MCF 10A (cell line): ENCODE measurements at regions not wholly inside any gene's neighbourhood (a gene's known extent, or its start where the extent isn't known, plus 50 kb on each side); places are given as distances from the start of the nearest gene placed in this dataset.

ENCODE experiments used
- BruUV-seq: library from RNA; stranded (reverse); fragments of 400-500 nt; replicated peaks from 2 replicates; lab custom pipeline; 2021; lab: Mats Ljungman, UMichigan
- CTCF ChIA-PET: fragments of 300-600 bp; sonication (Branson Sonifier 250); formaldehyde crosslinking; extraction: SDS; loops from one replicate; lab custom pipeline; 2021; ENCODE audit warnings: antibody characterized with exemption, inconsistent platforms; lab: Yijun Ruan, JAX
- POLR2A ChIA-PET: fragments of 300-600, 350-650 bp; sonication (Branson Sonifier 250); formaldehyde crosslinking; extraction: SDS; loops from one replicate; lab custom pipeline; 2020; ENCODE audit warnings: antibody characterized with exemption, inconsistent platforms; lab: Yijun Ruan, JAX
- DNase-seq: peaks from one replicate; pipeline ENCODE4 v3.0.0-alpha.2; 2018; ENCODE audit not compliant: unreplicated experiment
- H3K27ac Mint-ChIP-seq: one replicate; pipeline ENCODE4 v1.8.0; 2022; ENCODE audit warnings: mild to moderate bottlenecking, low read depth, mixed read lengths; ENCODE audit not compliant: unreplicated experiment
- H3K27me3 Mint-ChIP-seq: one replicate; pipeline ENCODE4 v1.8.0; 2022; ENCODE audit warnings: mixed read lengths; ENCODE audit not compliant: insufficient read depth, unreplicated experiment
- H3K36me3 Mint-ChIP-seq: one replicate; pipeline ENCODE4 v1.8.0; 2022; ENCODE audit warnings: mild to moderate bottlenecking, moderate library complexity, mixed read lengths; ENCODE audit not compliant: insufficient read depth, unreplicated experiment
- H3K4me1 Mint-ChIP-seq: one replicate; pipeline ENCODE4 v1.8.0; 2022; ENCODE audit warnings: mixed read lengths; ENCODE audit not compliant: insufficient read depth, unreplicated experiment
- H3K4me3 Mint-ChIP-seq: one replicate; pipeline ENCODE4 v1.8.0; 2022; ENCODE audit warnings: mild to moderate bottlenecking, moderate library complexity, mixed read lengths; ENCODE audit not compliant: unreplicated experiment
- H3K9me3 Mint-ChIP-seq: one replicate; pipeline ENCODE4 v1.8.0; 2022; ENCODE audit warnings: mixed read lengths; ENCODE audit not compliant: unreplicated experiment
- CTCF ChIP-seq: fragments of 200-600 bp; IDR thresholded peaks from one replicate; pipeline ENCODE4 v1.8.0; 2022; ENCODE audit warnings: antibody characterized with exemption, mild to moderate bottlenecking; ENCODE audit not compliant: unreplicated experiment
- intact Hi-C: fragments of 100-400 bp; cut with micrococcal nuclease; formaldehyde crosslinking; loops from 2 replicates; pipeline ENCODE4 v1.14.1; 2022

- DNase-seq = no peak
- Mint-ChIP-seq H3K4me1 (no peaks in the 10 kb centered on the region), H3K36me3 (peaks cover 7% of the 10 kb centered on the region), H3K27ac (no peak overlapping the region), H3K4me3 (no peak overlapping the region), H3K27me3 (no peaks in the 10 kb centered on the region), H3K9me3 (peaks cover 47% of the 10 kb centered on the region)
- TF ChIP-seq CTCF = no peak
- BruUV-seq = no TSS peak
- POLR2A ChIA-PET = no interaction called here
- intact Hi-C loops = no loop called here
- CTCF ChIA-PET = no interaction called here
Observed at GRCh38 chr16:6853565-6853964, 479.1 kb upstream of the RBFOX1 start.

DNA sequence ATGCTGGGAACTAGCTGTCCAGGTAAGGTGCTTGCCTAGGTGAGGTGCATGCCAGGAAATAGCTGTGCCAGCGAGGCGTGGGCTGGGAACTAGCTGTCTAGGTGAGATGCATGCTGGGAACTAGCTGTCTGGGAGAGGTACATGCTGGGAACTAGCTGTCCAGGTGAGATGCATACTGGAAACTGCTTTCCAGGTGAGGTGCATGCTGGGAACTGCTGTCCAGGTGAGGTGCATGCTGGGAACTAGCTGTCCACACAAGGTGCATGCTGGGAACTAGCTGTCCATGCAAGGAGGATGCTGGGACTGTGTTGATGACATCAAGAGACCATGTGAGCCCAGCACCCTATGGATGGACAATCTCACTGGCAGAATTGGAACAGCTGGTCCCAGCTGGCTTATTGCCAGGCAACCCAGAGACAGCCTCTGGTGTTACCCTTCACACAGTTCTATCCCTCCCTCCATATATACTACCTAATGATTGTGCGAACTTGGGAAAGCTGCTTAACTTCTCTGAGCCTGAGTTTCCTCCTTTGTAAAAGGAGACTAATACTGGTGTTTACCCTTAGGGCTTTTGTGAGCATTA is 479.9 kb upstream of the RBFOX1 start:
- ChIA-PET CTCF (no interaction called here), POLR2A (no interaction called here)
- Mint-ChIP-seq H3K27ac (no peak overlapping the region), H3K9me3 (peaks cover 53% of the 10 kb centered on the region), H3K36me3 (peaks cover 7% of the 10 kb centered on the region), H3K4me1 (no peaks in the 10 kb centered on the region), H3K4me3 (no peak overlapping the region), H3K27me3 (no peaks in the 10 kb centered on the region)
- TF ChIP-seq CTCF = no peak
- BruUV-seq = no TSS peak
- DNase-seq = no peak
- intact Hi-C loops = no loop called here

DNA sequence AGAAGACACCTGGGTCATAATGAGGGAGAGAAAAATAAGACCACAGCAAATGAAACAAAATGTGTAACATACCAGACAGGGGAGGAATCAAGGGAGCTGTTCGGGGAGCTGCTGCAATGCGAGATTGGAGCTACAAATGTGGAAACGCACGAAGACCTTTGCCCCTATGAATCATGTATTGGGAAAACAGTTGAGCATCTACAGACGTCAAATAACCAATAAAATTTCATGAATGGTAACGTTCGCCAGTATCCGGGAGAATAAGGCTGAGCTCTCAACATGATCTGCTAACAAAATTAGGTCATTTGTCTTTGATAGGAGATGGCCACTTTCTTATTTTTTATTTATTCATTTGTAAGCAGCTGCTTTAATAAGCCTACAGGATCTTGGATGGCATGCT is 486.2 kb upstream of the RBFOX1 start:
- no peak for DNase-seq
- BruUV-seq = no TSS peak
- peaks cover 57% of the 10 kb centered on the region for H3K9me3 Mint-ChIP-seq
- ChIA-PET CTCF (interaction anchor here (1.1 kb wide), 1 partner anchor 11 kb away, joined by 3 read pairs; no protein-coding TSS in a partner anchor), POLR2A (no interaction called here)
- H3K36me3 Mint-ChIP-seq = no peaks in the 10 kb centered on the region
- H3K4me3 Mint-ChIP-seq = no peak overlapping the region
- H3K4me1 Mint-ChIP-seq = no peaks in the 10 kb centered on the region
- no peak for TF ChIP-seq CTCF
- intact Hi-C loops = no loop called here
- H3K27ac Mint-ChIP-seq = no peak overlapping the region
- no peaks in the 10 kb centered on the region for H3K27me3 Mint-ChIP-seq

GRCh38 chr16:6841392-6841791 is 491.3 kb upstream of the RBFOX1 start:
- BruUV-seq = no TSS peak
- no peaks in the 10 kb centered on the region for H3K36me3 Mint-ChIP-seq
- no peak for TF ChIP-seq CTCF
- intact Hi-C loops = no loop called here
- peaks cover 28% of the 10 kb centered on the region for H3K9me3 Mint-ChIP-seq
- no peaks in the 10 kb centered on the region for H3K27me3 Mint-ChIP-seq
- no peaks in the 10 kb centered on the region for H3K4me1 Mint-ChIP-seq
- CTCF ChIA-PET = interaction anchor here (0.6 kb wide), 1 partner anchor 26 kb away, joined by 3 read pairs; no protein-coding TSS in a partner anchor
- no peak overlapping the region for H3K4me3 Mint-ChIP-seq
- POLR2A ChIA-PET = no interaction called here
- DNase-seq = no peak
- no peak overlapping the region for H3K27ac Mint-ChIP-seq
